ENCODE measurements at regions not wholly inside any gene's neighbourhood (a gene's known extent, or its start where the extent isn't known, plus 50 kb on each side); places are given as distances from the start of the nearest gene placed in this dataset.

DNA sequence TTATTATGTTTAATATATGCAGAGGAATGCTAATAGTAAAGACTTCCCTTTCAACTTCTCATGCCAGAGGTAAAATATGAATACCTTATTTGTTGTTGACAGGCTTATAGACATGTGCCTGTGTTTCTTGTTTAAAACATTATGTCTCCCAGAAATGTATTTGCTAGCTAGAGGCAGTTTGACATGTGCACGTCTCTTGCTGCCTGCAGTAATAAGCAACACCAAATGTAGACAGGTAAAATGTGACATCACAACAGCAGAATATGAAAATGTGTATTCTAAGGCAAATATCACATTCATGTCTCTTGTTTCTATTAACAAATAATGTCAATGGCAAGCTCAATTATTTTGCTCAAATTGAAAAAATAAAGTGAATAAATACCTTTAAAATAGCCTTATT, 80.2 kb upstream of the NEGR1 start:
- DNase-seq = no peak

DNA sequence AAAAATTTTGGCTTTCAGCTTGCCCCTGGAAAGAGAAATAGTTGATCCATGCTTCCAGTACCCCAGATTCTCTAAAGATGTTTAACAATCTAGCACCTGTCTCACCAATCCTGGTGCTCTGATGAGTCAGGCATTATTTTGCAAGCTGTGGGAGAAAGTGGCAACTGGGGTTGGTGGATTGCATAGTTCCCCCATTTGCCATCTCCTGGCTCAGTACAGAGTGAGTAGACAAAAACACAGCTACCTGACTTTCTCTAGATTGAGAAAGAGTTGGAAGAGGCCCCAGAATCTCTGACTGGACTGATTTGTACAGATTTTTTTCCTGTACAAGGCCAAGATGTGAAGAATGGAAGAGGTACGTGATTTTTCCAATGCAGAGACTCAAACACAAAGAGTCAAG, 75.1 kb upstream of the NEGR1 start:
- DNase-seq = no peak

DNA sequence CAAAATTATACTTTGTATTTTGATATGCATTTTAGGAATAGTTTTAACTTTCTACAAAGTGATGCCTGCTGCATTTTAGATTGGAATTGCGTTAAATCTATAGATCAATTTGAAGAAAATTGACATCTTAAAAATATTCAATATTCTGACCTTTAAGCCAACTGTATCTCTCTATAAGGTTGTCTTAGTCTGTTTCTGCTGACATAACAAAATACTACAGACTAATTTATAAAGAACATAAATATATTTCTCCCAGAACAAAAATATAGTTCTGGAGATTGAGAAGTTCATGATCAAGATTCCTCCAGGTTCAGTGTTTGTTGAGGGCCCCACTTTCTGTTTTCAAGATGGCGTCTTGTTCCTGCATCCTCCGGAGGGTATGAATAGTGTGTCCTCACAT, 73.6 kb upstream of the NEGR1 start:
- no peak for DNase-seq

DNA sequence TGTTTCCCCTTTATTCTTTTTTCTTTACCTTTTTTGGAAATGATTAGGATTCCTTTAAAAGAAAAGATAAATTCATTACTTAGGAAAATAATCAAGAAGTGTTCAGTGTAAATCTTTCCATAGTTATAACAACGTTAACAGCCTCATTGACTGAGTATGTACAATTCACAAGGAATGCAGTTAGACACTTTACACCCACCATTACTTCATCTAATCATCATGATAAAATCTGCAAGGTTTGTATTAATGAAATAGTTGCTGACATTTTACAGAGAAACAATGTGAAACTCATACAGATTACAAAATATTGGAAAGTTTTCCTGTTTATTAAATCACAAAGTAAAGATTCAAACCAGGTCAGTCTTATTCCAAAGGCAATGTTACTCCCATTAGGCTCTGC, 59.3 kb upstream of the NEGR1 start:
- no peak for DNase-seq

DNA sequence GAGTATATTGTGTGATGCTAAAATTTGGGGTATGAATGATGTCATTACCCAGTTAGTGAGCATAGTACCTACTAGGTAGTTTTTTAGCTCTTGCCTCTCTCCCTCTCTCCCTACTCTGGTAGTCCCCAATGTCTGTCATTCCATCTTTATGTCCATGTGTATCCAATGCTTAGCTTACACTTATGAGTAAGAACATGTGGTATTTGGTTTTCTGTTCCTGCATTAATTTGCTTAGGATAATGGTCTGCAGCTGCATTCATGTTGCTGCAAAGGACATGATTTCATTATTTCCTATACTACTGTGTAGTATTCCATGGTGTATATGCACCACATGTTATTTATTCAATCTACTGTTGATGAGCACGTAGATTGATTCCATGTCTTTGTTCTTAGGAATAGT, 54.4 kb upstream of the NEGR1 start:
- DNase-seq = no peak

Data from KG1 (cell line).